K562 (cell line): ENCODE measurements at regions not wholly inside any gene's neighbourhood (a gene's known extent, or its start where the extent isn't known, plus 50 kb on each side); places are given as distances from the start of the nearest gene placed in this dataset.

Experiments used
- ATAC-seq: fragments of 200-7000 bp; cut with Tn5 transposase; 3 replicates; pipeline ENCODE4 v1.9.1; 2020; ENCODE audit warnings: moderate library complexity
- BruUV-seq: library from RNA; stranded (reverse); fragments of 400-500 nt; replicated peaks from 2 replicates; lab custom pipeline; 2021; lab: Mats Ljungman, UMichigan
- CTCF ChIA-PET: fragments of 300-600 bp; formaldehyde crosslinking; extraction: SDS; loops from one replicate; lab custom pipeline; 2021; ENCODE audit warnings: low intra/inter-chr PET ratio; lab: Yijun Ruan, JAX
- POLR2A ChIA-PET: fragments of 300-600, 350-650 bp; sonication (Branson Sonifier 250); formaldehyde crosslinking; extraction: SDS; loops from one replicate; lab custom pipeline; 2021; ENCODE audit warnings: antibody characterized with exemption, inconsistent platforms; lab: Yijun Ruan, JAX
- DNase-seq, 4 experiments: peaks; one replicate each; pipeline versions ENCODE4 v3.0.0 to v3.0.0-alpha.2; 2011 to 2018; ENCODE audit warnings: low spot score in 3 of 4, mixed read lengths in 3 of 4; ENCODE audit errors: extremely low read depth in 1 of 4
- FAIRE-seq: peaks from 2 replicates; lab custom pipeline; 2011; peaks lifted over from hg19 to GRCh38; lab: Jason Lieb, UNC
- H2AFZ ChIP-seq: 2 replicates; pipeline ENCODE4 v1.6.0; 2011; ENCODE audit warnings: low read depth, low read length, control low read depth, inconsistent platforms
- H3K27ac ChIP-seq: fragments of 200-600 bp; 3 replicates; pipeline ENCODE4 v1.8.0; 2011; ENCODE audit warnings: low read depth, mild to moderate bottlenecking, control low read depth, inconsistent platforms, low read length, moderate library complexity, mixed read lengths; ENCODE audit errors: extremely low read depth
- H3K27me3 ChIP-seq, 2 experiments: fragments of 300-600 bp in 1 of 2; 2 replicates in 1 of 2; 3 replicates in 1 of 2; pipeline versions ENCODE4 v1.6.0 to v1.8.0; 2011; ENCODE audit warnings: inconsistent platforms in 2 of 2, low read length in 2 of 2, mild to moderate bottlenecking in 1 of 2, mixed read lengths in 1 of 2, moderate library complexity in 1 of 2; ENCODE audit not compliant: control insufficient read depth in 2 of 2, insufficient read depth in 2 of 2
- H3K36me3 ChIP-seq: fragments of 300-600 bp; 3 replicates; pipeline ENCODE4 v1.8.0; 2011; ENCODE audit warnings: mild to moderate bottlenecking, low read length, inconsistent platforms; ENCODE audit not compliant: control insufficient read depth, insufficient read depth
- H3K4me1 ChIP-seq, 2 experiments: fragments of 200-600 bp in 1 of 2; replicated peaks in 1 of 2; 2 replicates in 1 of 2; 3 replicates in 1 of 2; pipeline versions ENCODE4 v1.5.1 to v1.8.0; 2011; ENCODE audit warnings: inconsistent platforms in 2 of 2, low read length in 2 of 2, mild to moderate bottlenecking in 1 of 2, mixed read lengths in 1 of 2, moderate library complexity in 1 of 2; ENCODE audit not compliant: control insufficient read depth in 2 of 2, insufficient read depth in 2 of 2
- H3K4me2 ChIP-seq: 2 replicates; pipeline ENCODE4 v1.6.1; 2011; ENCODE audit warnings: low read length, control low read depth, inconsistent platforms, mixed read lengths; ENCODE audit not compliant: insufficient read depth
- H3K4me3 ChIP-seq: fragments of 200-600 bp; sonication (generic), shearing (Covaris generic); 2 replicates; pipeline ENCODE4 v1.5.1; 2016; ENCODE audit warnings: control low read depth, inconsistent platforms
- H3K79me2 ChIP-seq: fragments of 200-600 bp; 3 replicates; pipeline ENCODE4 v1.8.0; 2011; ENCODE audit warnings: low read length, inconsistent platforms; ENCODE audit not compliant: control insufficient read depth, insufficient read depth
- H3K9ac ChIP-seq, 2 experiments: 2 replicates each; pipeline versions ENCODE4 v1.6.0 to v1.6.1; 2011; ENCODE audit warnings: low read depth in 2 of 2, low read length in 2 of 2, control low read depth in 1 of 2, inconsistent platforms in 1 of 2, mild to moderate bottlenecking in 1 of 2, mixed read lengths in 1 of 2; ENCODE audit not compliant: insufficient read depth in 1 of 2
- H3K9me1 ChIP-seq: one replicate; pipeline ENCODE4 v1.6.0; 2011; ENCODE audit warnings: inconsistent platforms, mild to moderate bottlenecking, low read length, moderate library complexity; ENCODE audit not compliant: control insufficient read depth, insufficient read depth
- H3K9me3 ChIP-seq: replicated peaks from 2 replicates; pipeline ENCODE4 v1.5.1; 2011; ENCODE audit warnings: low read depth, low read length, inconsistent platforms; ENCODE audit not compliant: control insufficient read depth, insufficient read depth
- H4K20me1 ChIP-seq: replicated peaks from 2 replicates; pipeline ENCODE4 v1.6.1; 2011; ENCODE audit warnings: low read length, inconsistent platforms, mixed read lengths; ENCODE audit not compliant: control insufficient read depth, insufficient read depth
- IRF2 ChIP-seq: sonication (generic); formaldehyde crosslinking; IDR thresholded peaks from 2 replicates; pipeline ENCODE4 v1.8.1; 2022; ENCODE audit warnings: mild to moderate bottlenecking, missing genetic modification reagents
- RFX5 ChIP-seq: IDR thresholded peaks from 2 replicates; pipeline ENCODE4 v1.6.1; 2011; ENCODE audit warnings: low read depth, mild to moderate bottlenecking, improper control_type of control experiment, low read length
- SMARCB1 ChIP-seq: IDR thresholded peaks from 2 replicates; pipeline ENCODE4 v1.6.1; 2011; ENCODE audit warnings: improper control_type of control experiment, low read depth; ENCODE audit not compliant: insufficient read length
- ZNF175 ChIP-seq: fragments of 200-800 bp; sonication (Bioruptor generic); IDR thresholded peaks from 2 replicates; pipeline ENCODE4 v1.6.1; 2016; ENCODE audit warnings: low read depth, mild to moderate bottlenecking, missing genetic modification characterization, missing compliant biosample characterization
- WGBS: fragments of 100-300 bp; shearing (Covaris generic); methylation state at CpG from one replicate; pipeline ENCODE4 v1.1.6; 2016; ENCODE audit warnings: low coverage, mixed read lengths; ENCODE audit not compliant: insufficient coverage; ENCODE audit errors: missing lambda C conversion rate; 5-methylcytosine and 5-hydroxymethylcytosine counted together
- in situ Hi-C: fragments of 300-500 bp; cut with MboI; formaldehyde crosslinking; loops from 4 replicates; pipeline ENCODE4 v1.15.0; 2018; ENCODE audit warnings: inconsistent platforms, mixed read lengths
- intact Hi-C: fragments of 100-400 bp; cut with micrococcal nuclease; formaldehyde crosslinking; loops from 2 replicates; pipeline ENCODE4 v1.14.2; 2022
- TF ChIP-seq, protein P1 (sequence below): fragments of 450-650 bp; IDR thresholded peaks from 2 replicates; pipeline ENCODE4 v1.6.1; 2016; ENCODE audit warnings: antibody characterized with exemption
- TF ChIP-seq, protein P2 (sequence below): fragments of 250-450 bp; sonication (Bioruptor Pico); IDR thresholded peaks from 2 replicates; pipeline ENCODE4 v1.4.0; 2020; ENCODE audit warnings: mild to moderate bottlenecking, moderate library complexity, borderline replicate concordance
- TF ChIP-seq, protein P3 (sequence below): fragments of 450-650 bp; IDR thresholded peaks from 2 replicates; pipeline ENCODE4 v1.6.1; 2016; ENCODE audit warnings: mild to moderate bottlenecking, moderate library complexity

DNA sequence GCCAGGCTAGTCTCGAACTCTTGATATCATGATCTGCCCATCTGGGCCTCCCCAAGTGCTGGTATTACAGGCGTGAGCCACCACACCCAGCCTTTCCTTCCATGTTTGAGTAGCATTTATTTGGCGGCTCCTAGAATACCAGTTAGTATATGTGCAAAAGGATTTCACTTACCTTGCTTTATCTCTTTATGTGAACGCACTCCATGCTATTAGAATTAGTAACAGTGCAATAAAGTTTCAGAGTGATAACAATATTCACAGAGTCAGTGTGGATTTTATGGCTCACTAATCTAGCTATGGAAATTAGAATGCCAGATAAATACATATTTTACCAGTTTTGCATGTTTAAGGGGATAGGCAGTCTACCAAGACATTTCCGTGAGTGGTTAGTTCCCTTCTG lies 74.4 kb upstream of the NIPBL start:
- Histone ChIP-seq H3K9ac (no peak overlapping the region), H3K27me3 (peaks cover 2 to 16% of the 10 kb centered on the region in 2 experiments; a peak in 2 of 5 replicates), H3K79me2 (no peaks in the 10 kb centered on the region), H3K27ac (no peak overlapping the region), H3K9me3 (no peaks in the 10 kb centered on the region), H2AFZ (no peak overlapping the region), H3K9me1 (no peaks in the 10 kb centered on the region), H3K36me3 (no peaks in the 10 kb centered on the region), H4K20me1 (no peaks in the 10 kb centered on the region), H3K4me2 (no peak overlapping the region), H3K4me1 (no peaks in the 10 kb centered on the region), H3K4me3 (no peak overlapping the region)
- no peak for FAIRE-seq
- intact Hi-C loops, result no loop called here
- no peak for ATAC-seq
- 3% methylated on average over 5 of the region's 5 CpGs for WGBS
- ChIA-PET POLR2A (interaction anchor here (1.2 kb wide), 1 partner anchor 73 kb away, joined by 3 read pairs; no protein-coding TSS in a partner anchor), CTCF (no interaction called here)
- BruUV-seq, result no TSS peak
- no peak for DNase-seq
- in situ Hi-C loops, result no loop called here
- no peak for TF ChIP-seq SMARCB1
- TF ChIP-seq, protein P1, sequence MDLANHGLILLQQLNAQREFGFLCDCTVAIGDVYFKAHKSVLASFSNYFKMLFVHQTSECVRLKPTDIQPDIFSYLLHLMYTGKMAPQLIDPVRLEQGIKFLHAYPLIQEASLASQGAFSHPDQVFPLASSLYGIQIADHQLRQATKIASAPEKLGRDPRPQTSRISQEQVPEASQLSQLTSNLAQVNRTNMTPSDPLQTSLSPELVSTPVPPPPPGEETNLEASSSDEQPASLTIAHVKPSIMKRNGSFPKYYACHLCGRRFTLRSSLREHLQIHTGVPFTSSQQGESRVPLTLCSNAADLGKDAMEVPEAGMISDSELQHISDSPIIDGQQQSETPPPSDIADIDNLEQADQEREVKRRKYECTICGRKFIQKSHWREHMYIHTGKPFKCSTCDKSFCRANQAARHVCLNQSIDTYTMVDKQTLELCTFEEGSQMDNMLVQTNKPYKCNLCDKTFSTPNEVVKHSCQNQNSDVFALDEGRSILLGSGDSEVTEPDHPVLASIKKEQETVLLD, result no peak
- TF ChIP-seq IRF2 (CRISPR knock-in tag), result no peak
- TF ChIP-seq, protein P2, sequence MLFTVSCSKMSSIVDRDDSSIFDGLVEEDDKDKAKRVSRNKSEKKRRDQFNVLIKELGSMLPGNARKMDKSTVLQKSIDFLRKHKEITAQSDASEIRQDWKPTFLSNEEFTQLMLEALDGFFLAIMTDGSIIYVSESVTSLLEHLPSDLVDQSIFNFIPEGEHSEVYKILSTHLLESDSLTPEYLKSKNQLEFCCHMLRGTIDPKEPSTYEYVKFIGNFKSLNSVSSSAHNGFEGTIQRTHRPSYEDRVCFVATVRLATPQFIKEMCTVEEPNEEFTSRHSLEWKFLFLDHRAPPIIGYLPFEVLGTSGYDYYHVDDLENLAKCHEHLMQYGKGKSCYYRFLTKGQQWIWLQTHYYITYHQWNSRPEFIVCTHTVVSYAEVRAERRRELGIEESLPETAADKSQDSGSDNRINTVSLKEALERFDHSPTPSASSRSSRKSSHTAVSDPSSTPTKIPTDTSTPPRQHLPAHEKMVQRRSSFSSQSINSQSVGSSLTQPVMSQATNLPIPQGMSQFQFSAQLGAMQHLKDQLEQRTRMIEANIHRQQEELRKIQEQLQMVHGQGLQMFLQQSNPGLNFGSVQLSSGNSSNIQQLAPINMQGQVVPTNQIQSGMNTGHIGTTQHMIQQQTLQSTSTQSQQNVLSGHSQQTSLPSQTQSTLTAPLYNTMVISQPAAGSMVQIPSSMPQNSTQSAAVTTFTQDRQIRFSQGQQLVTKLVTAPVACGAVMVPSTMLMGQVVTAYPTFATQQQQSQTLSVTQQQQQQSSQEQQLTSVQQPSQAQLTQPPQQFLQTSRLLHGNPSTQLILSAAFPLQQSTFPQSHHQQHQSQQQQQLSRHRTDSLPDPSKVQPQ (CRISPR knock-in tag), result no peak
- TF ChIP-seq, protein P3, sequence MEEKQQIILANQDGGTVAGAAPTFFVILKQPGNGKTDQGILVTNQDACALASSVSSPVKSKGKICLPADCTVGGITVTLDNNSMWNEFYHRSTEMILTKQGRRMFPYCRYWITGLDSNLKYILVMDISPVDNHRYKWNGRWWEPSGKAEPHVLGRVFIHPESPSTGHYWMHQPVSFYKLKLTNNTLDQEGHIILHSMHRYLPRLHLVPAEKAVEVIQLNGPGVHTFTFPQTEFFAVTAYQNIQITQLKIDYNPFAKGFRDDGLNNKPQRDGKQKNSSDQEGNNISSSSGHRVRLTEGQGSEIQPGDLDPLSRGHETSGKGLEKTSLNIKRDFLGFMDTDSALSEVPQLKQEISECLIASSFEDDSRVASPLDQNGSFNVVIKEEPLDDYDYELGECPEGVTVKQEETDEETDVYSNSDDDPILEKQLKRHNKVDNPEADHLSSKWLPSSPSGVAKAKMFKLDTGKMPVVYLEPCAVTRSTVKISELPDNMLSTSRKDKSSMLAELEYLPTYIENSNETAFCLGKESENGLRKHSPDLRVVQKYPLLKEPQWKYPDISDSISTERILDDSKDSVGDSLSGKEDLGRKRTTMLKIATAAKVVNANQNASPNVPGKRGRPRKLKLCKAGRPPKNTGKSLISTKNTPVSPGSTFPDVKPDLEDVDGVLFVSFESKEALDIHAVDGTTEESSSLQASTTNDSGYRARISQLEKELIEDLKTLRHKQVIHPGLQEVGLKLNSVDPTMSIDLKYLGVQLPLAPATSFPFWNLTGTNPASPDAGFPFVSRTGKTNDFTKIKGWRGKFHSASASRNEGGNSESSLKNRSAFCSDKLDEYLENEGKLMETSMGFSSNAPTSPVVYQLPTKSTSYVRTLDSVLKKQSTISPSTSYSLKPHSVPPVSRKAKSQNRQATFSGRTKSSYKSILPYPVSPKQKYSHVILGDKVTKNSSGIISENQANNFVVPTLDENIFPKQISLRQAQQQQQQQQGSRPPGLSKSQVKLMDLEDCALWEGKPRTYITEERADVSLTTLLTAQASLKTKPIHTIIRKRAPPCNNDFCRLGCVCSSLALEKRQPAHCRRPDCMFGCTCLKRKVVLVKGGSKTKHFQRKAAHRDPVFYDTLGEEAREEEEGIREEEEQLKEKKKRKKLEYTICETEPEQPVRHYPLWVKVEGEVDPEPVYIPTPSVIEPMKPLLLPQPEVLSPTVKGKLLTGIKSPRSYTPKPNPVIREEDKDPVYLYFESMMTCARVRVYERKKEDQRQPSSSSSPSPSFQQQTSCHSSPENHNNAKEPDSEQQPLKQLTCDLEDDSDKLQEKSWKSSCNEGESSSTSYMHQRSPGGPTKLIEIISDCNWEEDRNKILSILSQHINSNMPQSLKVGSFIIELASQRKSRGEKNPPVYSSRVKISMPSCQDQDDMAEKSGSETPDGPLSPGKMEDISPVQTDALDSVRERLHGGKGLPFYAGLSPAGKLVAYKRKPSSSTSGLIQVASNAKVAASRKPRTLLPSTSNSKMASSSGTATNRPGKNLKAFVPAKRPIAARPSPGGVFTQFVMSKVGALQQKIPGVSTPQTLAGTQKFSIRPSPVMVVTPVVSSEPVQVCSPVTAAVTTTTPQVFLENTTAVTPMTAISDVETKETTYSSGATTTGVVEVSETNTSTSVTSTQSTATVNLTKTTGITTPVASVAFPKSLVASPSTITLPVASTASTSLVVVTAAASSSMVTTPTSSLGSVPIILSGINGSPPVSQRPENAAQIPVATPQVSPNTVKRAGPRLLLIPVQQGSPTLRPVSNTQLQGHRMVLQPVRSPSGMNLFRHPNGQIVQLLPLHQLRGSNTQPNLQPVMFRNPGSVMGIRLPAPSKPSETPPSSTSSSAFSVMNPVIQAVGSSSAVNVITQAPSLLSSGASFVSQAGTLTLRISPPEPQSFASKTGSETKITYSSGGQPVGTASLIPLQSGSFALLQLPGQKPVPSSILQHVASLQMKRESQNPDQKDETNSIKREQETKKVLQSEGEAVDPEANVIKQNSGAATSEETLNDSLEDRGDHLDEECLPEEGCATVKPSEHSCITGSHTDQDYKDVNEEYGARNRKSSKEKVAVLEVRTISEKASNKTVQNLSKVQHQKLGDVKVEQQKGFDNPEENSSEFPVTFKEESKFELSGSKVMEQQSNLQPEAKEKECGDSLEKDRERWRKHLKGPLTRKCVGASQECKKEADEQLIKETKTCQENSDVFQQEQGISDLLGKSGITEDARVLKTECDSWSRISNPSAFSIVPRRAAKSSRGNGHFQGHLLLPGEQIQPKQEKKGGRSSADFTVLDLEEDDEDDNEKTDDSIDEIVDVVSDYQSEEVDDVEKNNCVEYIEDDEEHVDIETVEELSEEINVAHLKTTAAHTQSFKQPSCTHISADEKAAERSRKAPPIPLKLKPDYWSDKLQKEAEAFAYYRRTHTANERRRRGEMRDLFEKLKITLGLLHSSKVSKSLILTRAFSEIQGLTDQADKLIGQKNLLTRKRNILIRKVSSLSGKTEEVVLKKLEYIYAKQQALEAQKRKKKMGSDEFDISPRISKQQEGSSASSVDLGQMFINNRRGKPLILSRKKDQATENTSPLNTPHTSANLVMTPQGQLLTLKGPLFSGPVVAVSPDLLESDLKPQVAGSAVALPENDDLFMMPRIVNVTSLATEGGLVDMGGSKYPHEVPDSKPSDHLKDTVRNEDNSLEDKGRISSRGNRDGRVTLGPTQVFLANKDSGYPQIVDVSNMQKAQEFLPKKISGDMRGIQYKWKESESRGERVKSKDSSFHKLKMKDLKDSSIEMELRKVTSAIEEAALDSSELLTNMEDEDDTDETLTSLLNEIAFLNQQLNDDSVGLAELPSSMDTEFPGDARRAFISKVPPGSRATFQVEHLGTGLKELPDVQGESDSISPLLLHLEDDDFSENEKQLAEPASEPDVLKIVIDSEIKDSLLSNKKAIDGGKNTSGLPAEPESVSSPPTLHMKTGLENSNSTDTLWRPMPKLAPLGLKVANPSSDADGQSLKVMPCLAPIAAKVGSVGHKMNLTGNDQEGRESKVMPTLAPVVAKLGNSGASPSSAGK, result no peak
- TF ChIP-seq RFX5, result no peak
- no peak for TF ChIP-seq ZNF175 (CRISPR knock-in tag)
